Peyer's patch (tissue), 4 donors: ENCODE measurements at regions not wholly inside any gene's neighbourhood (a gene's known extent, or its start where the extent isn't known, plus 50 kb on each side); places are given as distances from the start of the nearest gene placed in this dataset.

ENCODE experiments used
- POLR2A ChIP-seq, 2 donors: fragments of 450-650 bp; IDR thresholded peaks; one replicate each; pipeline ENCODE4 v1.5.1; 2017; ENCODE audit warnings: antibody characterized with exemption in 2 of 2, mild to moderate bottlenecking in 2 of 2, moderate library complexity in 2 of 2
- TF ChIP-seq, protein P1 (sequence below), 6 experiments: fragments of 450-650 bp in 4 of 6; fragments of 200-600 bp in 2 of 6; sonication (generic) in 1 of 6; IDR thresholded peaks; one replicate each; pipeline ENCODE4 v1.5.1; 2017 to 2019; ENCODE audit warnings: antibody characterized with exemption in 6 of 6, mild to moderate bottlenecking in 3 of 6, moderate library complexity in 1 of 6

DNA sequence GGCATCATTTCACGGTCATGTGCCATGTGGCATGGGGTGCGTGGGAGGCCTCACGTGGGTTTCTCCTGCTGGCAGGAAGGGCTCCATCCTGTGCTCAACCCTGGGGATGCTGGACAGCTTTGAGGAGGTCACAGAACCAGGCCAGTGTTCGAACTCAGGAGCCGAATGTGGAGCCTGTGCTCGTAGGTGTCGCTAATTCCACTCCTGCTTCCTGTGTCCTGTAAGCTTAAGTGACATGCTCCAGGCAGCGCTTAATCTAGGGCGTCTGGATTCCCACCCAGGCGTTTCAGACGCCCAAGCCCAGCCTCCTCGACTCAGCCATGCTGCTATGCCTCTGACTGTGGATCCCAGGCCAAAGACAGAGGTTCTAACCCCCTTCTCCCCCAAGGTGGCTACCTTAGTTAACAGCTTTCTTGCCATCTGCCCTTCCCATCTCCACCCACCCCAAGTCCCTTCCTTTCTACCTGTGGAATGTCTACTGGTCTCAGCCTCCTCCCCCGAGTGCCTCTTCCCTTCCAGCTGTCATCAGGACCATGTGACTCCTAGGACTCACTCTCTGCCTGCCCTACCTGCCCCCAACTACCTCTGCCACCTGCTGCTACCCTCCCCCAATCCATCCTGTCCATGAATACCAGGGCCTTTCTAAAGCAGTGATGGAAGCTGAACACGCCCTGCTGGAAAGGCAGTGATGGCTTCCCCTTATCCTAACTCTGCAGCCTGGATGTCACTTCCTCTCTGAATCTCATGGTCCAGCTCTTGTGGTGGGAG lies 255.1 kb downstream of the CDH26 start:
- TF ChIP-seq, protein P1, sequence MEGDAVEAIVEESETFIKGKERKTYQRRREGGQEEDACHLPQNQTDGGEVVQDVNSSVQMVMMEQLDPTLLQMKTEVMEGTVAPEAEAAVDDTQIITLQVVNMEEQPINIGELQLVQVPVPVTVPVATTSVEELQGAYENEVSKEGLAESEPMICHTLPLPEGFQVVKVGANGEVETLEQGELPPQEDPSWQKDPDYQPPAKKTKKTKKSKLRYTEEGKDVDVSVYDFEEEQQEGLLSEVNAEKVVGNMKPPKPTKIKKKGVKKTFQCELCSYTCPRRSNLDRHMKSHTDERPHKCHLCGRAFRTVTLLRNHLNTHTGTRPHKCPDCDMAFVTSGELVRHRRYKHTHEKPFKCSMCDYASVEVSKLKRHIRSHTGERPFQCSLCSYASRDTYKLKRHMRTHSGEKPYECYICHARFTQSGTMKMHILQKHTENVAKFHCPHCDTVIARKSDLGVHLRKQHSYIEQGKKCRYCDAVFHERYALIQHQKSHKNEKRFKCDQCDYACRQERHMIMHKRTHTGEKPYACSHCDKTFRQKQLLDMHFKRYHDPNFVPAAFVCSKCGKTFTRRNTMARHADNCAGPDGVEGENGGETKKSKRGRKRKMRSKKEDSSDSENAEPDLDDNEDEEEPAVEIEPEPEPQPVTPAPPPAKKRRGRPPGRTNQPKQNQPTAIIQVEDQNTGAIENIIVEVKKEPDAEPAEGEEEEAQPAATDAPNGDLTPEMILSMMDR (IDR thresholded peaks at IDR 0.05), result no peak
- TF ChIP-seq POLR2A (IDR thresholded peaks at IDR 0.05), result no peak
